Kidney (tissue), 13 donors: ENCODE measurements at regions not wholly inside any gene's neighbourhood (a gene's known extent, or its start where the extent isn't known, plus 50 kb on each side); places are given as distances from the start of the nearest gene placed in this dataset.

ENCODE experiments used
- DNase-seq, 5 donors: peaks; one replicate each; pipeline ENCODE4 v3.0.0-alpha.2; 2013 to 2020
- FAIRE-seq: peaks from 2 replicates; lab custom pipeline; 2012; peaks lifted over from hg19 to GRCh38; lab: Jason Lieb, UNC
- H3K27ac ChIP-seq, 2 donors: one replicate each; pipeline ENCODE4 v1.7.0; 2013; ENCODE audit warnings: low read depth in 2 of 2, low read length in 2 of 2, inconsistent platforms in 1 of 2
- H3K27me3 ChIP-seq: one replicate; pipeline ENCODE4 v1.7.1; 2013; ENCODE audit warnings: low read length, inconsistent platforms; ENCODE audit not compliant: control insufficient read depth, insufficient read depth
- H3K36me3 ChIP-seq, 3 donors: one replicate each; pipeline versions ENCODE4 v1.7.0 to v1.7.1; 2013; ENCODE audit warnings: low read length in 3 of 3, control low read depth in 1 of 3, inconsistent platforms in 1 of 3; ENCODE audit not compliant: insufficient read depth in 3 of 3, control insufficient read depth in 2 of 3
- H3K4me1 ChIP-seq, 3 donors: one replicate each; pipeline versions ENCODE4 v1.7.0 to v1.7.1; 2013; ENCODE audit warnings: low read length in 3 of 3, inconsistent platforms in 1 of 3, low read depth in 1 of 3; ENCODE audit not compliant: control insufficient read depth in 2 of 3, insufficient read depth in 2 of 3
- H3K4me3 ChIP-seq, 3 donors: one replicate each; pipeline versions ENCODE4 v1.7.0 to v1.8.1; 2013; ENCODE audit warnings: low read length in 3 of 3, control low read depth in 1 of 3, inconsistent platforms in 1 of 3
- H3K9ac ChIP-seq, 3 donors: one replicate each; pipeline versions ENCODE4 v1.7.0 to v1.7.1; 2013; ENCODE audit warnings: low read length in 3 of 3, control low read depth in 1 of 3, inconsistent platforms in 1 of 3
- H3K9me3 ChIP-seq, 3 donors: one replicate each; pipeline versions ENCODE4 v1.7.0 to v1.7.1; 2013; ENCODE audit warnings: low read length in 3 of 3, control low read depth in 1 of 3, inconsistent platforms in 1 of 3; ENCODE audit not compliant: control insufficient read depth in 2 of 3, insufficient read depth in 1 of 3
- CTCF ChIP-seq: IDR thresholded peaks from 3 replicates; pipeline ENCODE4 v1.5.1; 2012; ENCODE audit warnings: mild to moderate bottlenecking, moderate library complexity, borderline replicate concordance; ENCODE audit not compliant: insufficient read depth; ENCODE audit errors: extremely low read depth
- intact Hi-C: fragments of 100-400 bp; cut with DNase I; formaldehyde crosslinking; loops from one replicate; pipeline ENCODE4 v1.11.1; 2022
- donor health status: control.
- donor health status: control.
- donor health status: control.
- donor health status: control.
- donor health status: control.
- donor health status: DM: yes; HTN: yes; CAD: no.
- donor health status: Normal renal cell carcinoma (clear cell type).

GRCh38 chrX:25650216-25650820 is 487.8 kb upstream of the MAGEB18 start:
- DNase-seq = no peak

GRCh38 chrX:25659317-25659716 is 478.8 kb upstream of the MAGEB18 start:
- FAIRE-seq (no peak), DNase-seq (no peak)
- no peaks in the 10 kb centered on the region for H3K36me3 ChIP-seq
- no peaks in the 10 kb centered on the region for H3K9me3 ChIP-seq
- H3K27ac ChIP-seq = no peak overlapping the region
- H3K27me3 ChIP-seq = no peaks in the 10 kb centered on the region
- no peak for TF ChIP-seq CTCF
- no peaks in the 10 kb centered on the region for H3K4me1 ChIP-seq
- no peak overlapping the region for H3K4me3 ChIP-seq
- intact Hi-C loops = no loop called here
- no peak overlapping the region for H3K9ac ChIP-seq

More at GRCh38 chrX:25650216-25650820, 487.8 kb upstream of the MAGEB18 start:
- FAIRE-seq = no peak
- Histone ChIP-seq H3K27ac (no peak overlapping the region), H3K27me3 (no peaks in the 10 kb centered on the region), H3K9me3 (no peaks in the 10 kb centered on the region), H3K4me3 (no peak overlapping the region), H3K9ac (no peak overlapping the region), H3K4me1 (no peaks in the 10 kb centered on the region), H3K36me3 (no peaks in the 10 kb centered on the region)
- TF ChIP-seq CTCF = no peak
- intact Hi-C loops = no loop called here

GRCh38 chrX:25663701-25664100 is 474.4 kb upstream of the MAGEB18 start:
- no peak for TF ChIP-seq CTCF
- H3K9ac ChIP-seq = no peak overlapping the region
- H3K9me3 ChIP-seq = no peaks in the 10 kb centered on the region
- intact Hi-C loops = no loop called here
- no peak overlapping the region for H3K27ac ChIP-seq
- no peaks in the 10 kb centered on the region for H3K27me3 ChIP-seq
- H3K4me1 ChIP-seq = no peaks in the 10 kb centered on the region
- FAIRE-seq (no peak), DNase-seq (peak in 2 of 5 donors; percentile 8 to 35)
- no peaks in the 10 kb centered on the region for H3K36me3 ChIP-seq
- H3K4me3 ChIP-seq = no peak overlapping the region

GRCh38 chrX:25665431-25665830 is 472.7 kb upstream of the MAGEB18 start:
- Histone ChIP-seq H3K27ac (no peak overlapping the region), H3K4me1 (no peaks in the 10 kb centered on the region), H3K27me3 (no peaks in the 10 kb centered on the region), H3K4me3 (no peak overlapping the region), H3K9me3 (no peaks in the 10 kb centered on the region), H3K9ac (no peak overlapping the region), H3K36me3 (no peaks in the 10 kb centered on the region)
- intact Hi-C loops = no loop called here
- TF ChIP-seq CTCF = no peak
- no peak for DNase-seq
- FAIRE-seq = no peak
